ENCODE measurements at regions not wholly inside any gene's neighbourhood (a gene's known extent, or its start where the extent isn't known, plus 50 kb on each side); places are given as distances from the start of the nearest gene placed in this dataset.
"Not testable (repeated sequence)": the region's sequence is repeated elsewhere in the genome, so short reads cannot be mapped to it uniquely, and the experiment has no call there.

DNA sequence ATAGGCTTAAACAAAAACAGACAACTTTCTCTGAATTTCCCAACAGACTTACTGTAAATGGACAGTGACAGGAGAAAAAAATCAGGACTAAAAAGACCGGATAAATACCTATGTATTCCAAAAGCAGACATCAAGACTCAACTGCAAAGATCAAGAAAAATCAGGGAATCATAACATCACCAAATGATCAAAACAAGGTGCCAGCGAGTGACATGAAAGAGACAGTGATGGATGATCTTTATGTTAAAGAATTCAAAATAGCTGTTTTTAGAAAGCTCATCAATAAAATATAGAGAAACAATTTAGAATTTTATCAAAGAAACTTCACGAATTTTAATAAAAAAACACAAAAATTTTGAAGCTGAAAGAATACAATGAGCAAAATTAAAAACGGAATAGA, 952.5 kb upstream of the ATXN7L3B start:
- no peaks in the 10 kb centered on the region for H3K27me3 Mint-ChIP-seq (ENCODE audit: unreplicated experiment)
- peaks cover 7% of the 10 kb centered on the region for H3K9me3 Mint-ChIP-seq (ENCODE audit: unreplicated experiment)
- H3K4me3 Mint-ChIP-seq (ENCODE audit: unreplicated experiment): no peak overlapping the region
- H3K36me3 Mint-ChIP-seq (ENCODE audit: unreplicated experiment): no peaks in the 10 kb centered on the region
- no peaks in the 10 kb centered on the region for H3K4me1 Mint-ChIP-seq (ENCODE audit: unreplicated experiment)
- no peak overlapping the region for H3K27ac Mint-ChIP-seq (ENCODE audit: unreplicated experiment)
- DNase-seq (ENCODE audit: extremely low spot score, unreplicated experiment): no peak
- TF ChIP-seq, protein P1, sequence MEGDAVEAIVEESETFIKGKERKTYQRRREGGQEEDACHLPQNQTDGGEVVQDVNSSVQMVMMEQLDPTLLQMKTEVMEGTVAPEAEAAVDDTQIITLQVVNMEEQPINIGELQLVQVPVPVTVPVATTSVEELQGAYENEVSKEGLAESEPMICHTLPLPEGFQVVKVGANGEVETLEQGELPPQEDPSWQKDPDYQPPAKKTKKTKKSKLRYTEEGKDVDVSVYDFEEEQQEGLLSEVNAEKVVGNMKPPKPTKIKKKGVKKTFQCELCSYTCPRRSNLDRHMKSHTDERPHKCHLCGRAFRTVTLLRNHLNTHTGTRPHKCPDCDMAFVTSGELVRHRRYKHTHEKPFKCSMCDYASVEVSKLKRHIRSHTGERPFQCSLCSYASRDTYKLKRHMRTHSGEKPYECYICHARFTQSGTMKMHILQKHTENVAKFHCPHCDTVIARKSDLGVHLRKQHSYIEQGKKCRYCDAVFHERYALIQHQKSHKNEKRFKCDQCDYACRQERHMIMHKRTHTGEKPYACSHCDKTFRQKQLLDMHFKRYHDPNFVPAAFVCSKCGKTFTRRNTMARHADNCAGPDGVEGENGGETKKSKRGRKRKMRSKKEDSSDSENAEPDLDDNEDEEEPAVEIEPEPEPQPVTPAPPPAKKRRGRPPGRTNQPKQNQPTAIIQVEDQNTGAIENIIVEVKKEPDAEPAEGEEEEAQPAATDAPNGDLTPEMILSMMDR (IDR thresholded peaks at IDR 0.05): no peak

DNA sequence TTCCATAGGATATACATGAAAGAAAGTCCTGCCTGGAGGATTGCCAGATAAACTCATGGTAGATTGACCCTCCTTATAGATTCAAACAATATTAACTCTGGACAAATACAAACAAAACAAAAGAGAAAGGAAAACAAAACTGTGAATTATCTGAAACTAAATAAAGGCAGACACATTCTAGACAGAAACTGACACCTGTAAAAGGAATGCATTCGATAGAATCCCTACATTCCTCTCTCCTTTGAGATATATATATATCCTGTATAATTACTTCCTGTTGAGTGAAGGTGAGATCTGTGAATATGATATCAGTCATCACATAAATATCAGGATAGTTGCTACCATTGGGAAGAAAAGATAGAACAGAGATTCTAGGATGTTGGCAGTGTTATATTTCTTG, 948.4 kb upstream of the ATXN7L3B start:
- H3K36me3 Mint-ChIP-seq (ENCODE audit: unreplicated experiment): no peaks in the 10 kb centered on the region
- no peak overlapping the region for H3K4me3 Mint-ChIP-seq (ENCODE audit: unreplicated experiment)
- TF ChIP-seq, protein P1 (IDR thresholded peaks at IDR 0.05): no peak
- H3K4me1 Mint-ChIP-seq (ENCODE audit: unreplicated experiment): no peaks in the 10 kb centered on the region
- H3K9me3 Mint-ChIP-seq (ENCODE audit: unreplicated experiment): no peaks in the 10 kb centered on the region
- H3K27ac Mint-ChIP-seq (ENCODE audit: unreplicated experiment): no peak overlapping the region
- DNase-seq (ENCODE audit: extremely low spot score, unreplicated experiment): no peak
- H3K27me3 Mint-ChIP-seq (ENCODE audit: unreplicated experiment): no peaks in the 10 kb centered on the region

DNA sequence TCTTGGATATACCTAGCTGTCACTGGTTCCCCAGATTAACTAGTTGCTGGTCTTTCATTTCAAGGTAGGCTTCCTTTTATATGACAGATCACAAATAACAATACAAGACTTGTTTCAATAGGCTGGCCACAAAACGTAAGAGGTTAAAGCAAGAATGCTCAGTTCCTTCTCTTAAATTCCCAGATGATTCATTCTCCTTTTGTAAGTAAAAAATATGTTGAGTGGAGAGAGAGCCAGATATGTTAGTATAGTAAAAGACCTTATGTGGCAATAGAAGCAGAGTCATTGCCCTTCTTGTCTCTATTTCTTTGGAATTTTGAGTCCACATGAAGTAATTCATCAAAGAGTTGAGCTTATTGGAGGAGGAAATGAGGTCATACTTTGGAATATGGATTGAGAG, 939.0 kb upstream of the ATXN7L3B start:
- TF ChIP-seq, protein P1 (IDR thresholded peaks at IDR 0.05): no peak
- H3K4me3 Mint-ChIP-seq (ENCODE audit: unreplicated experiment): no peak overlapping the region
- H3K4me1 Mint-ChIP-seq (ENCODE audit: unreplicated experiment): no peaks in the 10 kb centered on the region
- H3K27ac Mint-ChIP-seq (ENCODE audit: unreplicated experiment): no peak overlapping the region
- DNase-seq (ENCODE audit: extremely low spot score, unreplicated experiment): no peak
- H3K36me3 Mint-ChIP-seq (ENCODE audit: unreplicated experiment): no peaks in the 10 kb centered on the region
- H3K9me3 Mint-ChIP-seq (ENCODE audit: unreplicated experiment): no peaks in the 10 kb centered on the region
- H3K27me3 Mint-ChIP-seq (ENCODE audit: unreplicated experiment): no peaks in the 10 kb centered on the region

DNA sequence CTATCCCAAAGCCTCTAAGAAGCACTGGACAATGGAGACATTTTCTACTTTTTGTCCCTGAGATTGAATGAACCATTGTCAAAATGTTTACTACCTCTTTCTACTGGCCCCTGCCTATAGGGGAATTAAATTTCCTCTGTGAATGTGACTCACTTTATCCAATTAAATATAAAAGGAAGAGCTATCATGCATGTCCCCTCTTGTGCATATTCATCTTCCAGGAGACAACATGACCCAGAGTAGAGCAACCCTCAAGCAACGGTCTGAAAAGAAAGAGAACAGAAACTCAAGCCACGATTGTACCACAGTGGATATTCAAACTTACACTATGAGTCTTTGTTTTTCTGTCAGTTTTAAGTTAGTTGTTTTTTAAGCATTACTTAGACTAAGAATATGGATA, 938.4 kb upstream of the ATXN7L3B start:
- no peaks in the 10 kb centered on the region for H3K4me1 Mint-ChIP-seq (ENCODE audit: unreplicated experiment)
- no peak for DNase-seq (ENCODE audit: extremely low spot score, unreplicated experiment)
- TF ChIP-seq, protein P1 (IDR thresholded peaks at IDR 0.05): no peak
- H3K4me3 Mint-ChIP-seq (ENCODE audit: unreplicated experiment): no peak overlapping the region
- no peak overlapping the region for H3K27ac Mint-ChIP-seq (ENCODE audit: unreplicated experiment)
- no peaks in the 10 kb centered on the region for H3K27me3 Mint-ChIP-seq (ENCODE audit: unreplicated experiment)
- no peaks in the 10 kb centered on the region for H3K36me3 Mint-ChIP-seq (ENCODE audit: unreplicated experiment)
- H3K9me3 Mint-ChIP-seq (ENCODE audit: unreplicated experiment): no peaks in the 10 kb centered on the region

DNA sequence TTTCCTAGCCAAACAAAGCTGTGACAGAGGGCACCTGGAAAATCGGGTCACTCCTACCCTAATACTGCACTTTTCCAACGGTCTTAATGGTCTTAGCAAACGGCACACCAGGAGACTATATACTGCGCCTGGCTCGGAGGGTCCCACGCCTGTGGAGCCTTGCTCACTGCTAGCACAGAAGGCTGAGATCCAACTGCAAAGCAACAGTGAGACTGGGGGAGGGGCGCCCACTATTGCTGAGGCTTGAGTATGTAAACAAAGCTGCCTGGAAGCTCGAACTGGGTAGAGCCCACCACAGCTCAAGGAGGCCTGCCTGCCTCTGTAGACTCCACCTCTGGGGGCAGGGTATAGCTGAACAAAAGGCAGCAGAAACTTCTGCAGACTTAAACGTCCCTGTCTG, 931.7 kb upstream of the ATXN7L3B start:
- not testable (repeated sequence) for H3K27ac Mint-ChIP-seq (ENCODE audit: unreplicated experiment); H3K27me3 Mint-ChIP-seq (ENCODE audit: unreplicated experiment); H3K36me3 Mint-ChIP-seq (ENCODE audit: unreplicated experiment); H3K4me1 Mint-ChIP-seq (ENCODE audit: unreplicated experiment); DNase-seq (ENCODE audit: extremely low spot score, unreplicated experiment); H3K4me3 Mint-ChIP-seq (ENCODE audit: unreplicated experiment)
- H3K9me3 Mint-ChIP-seq (ENCODE audit: unreplicated experiment): peaks cover 15% of the 10 kb centered on the region

DNA sequence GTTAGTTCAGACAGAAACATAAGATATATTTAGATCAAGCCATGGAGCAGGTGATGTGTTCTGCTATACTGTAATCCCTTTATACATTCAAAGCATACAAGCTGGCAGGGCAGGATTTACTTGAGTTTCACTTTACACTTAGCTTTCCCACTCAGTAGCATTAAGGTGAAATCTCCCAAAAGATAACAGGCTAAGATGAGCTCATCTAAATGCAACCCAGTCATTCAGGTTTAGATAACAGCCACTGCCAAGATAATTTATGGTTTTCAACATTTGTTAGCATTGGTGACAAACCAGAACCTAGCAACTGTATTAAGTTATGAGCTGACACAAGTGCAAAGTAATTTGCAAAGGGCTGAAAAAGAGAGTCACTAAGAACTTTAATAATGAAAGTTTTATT, 925.1 kb upstream of the ATXN7L3B start:
- no peak for DNase-seq (ENCODE audit: extremely low spot score, unreplicated experiment)
- no peaks in the 10 kb centered on the region for H3K36me3 Mint-ChIP-seq (ENCODE audit: unreplicated experiment)
- no peaks in the 10 kb centered on the region for H3K27me3 Mint-ChIP-seq (ENCODE audit: unreplicated experiment)
- TF ChIP-seq, protein P1 (IDR thresholded peaks at IDR 0.05): no peak
- no peaks in the 10 kb centered on the region for H3K4me1 Mint-ChIP-seq (ENCODE audit: unreplicated experiment)
- peaks cover 12% of the 10 kb centered on the region for H3K9me3 Mint-ChIP-seq (ENCODE audit: unreplicated experiment)
- no peak overlapping the region for H3K4me3 Mint-ChIP-seq (ENCODE audit: unreplicated experiment)
- H3K27ac Mint-ChIP-seq (ENCODE audit: unreplicated experiment): no peak overlapping the region
